HEK293 (cell line): ENCODE measurements at regions not wholly inside any gene's neighbourhood (a gene's known extent, or its start where the extent isn't known, plus 50 kb on each side); places are given as distances from the start of the nearest gene placed in this dataset.

Experiments
- OSR2 ChIP-seq: fragments of 450-650 bp; formaldehyde crosslinking; IDR thresholded peaks from 2 replicates; pipeline ENCODE4 v1.5.1; 2016; ENCODE audit warnings: missing biosample characterization, missing genetic modification characterization
- ZNF610 ChIP-seq: fragments of 450-650 bp; formaldehyde crosslinking; IDR thresholded peaks from 2 replicates; pipeline ENCODE4 v1.5.1; 2016; ENCODE audit warnings: missing biosample characterization, missing genetic modification characterization, borderline replicate concordance
- TF ChIP-seq, protein P1 (sequence below): fragments of 450-650 bp; formaldehyde crosslinking; IDR thresholded peaks from 2 replicates; pipeline ENCODE4 v1.5.1; 2016; ENCODE audit warnings: missing biosample characterization, missing genetic modification characterization

DNA sequence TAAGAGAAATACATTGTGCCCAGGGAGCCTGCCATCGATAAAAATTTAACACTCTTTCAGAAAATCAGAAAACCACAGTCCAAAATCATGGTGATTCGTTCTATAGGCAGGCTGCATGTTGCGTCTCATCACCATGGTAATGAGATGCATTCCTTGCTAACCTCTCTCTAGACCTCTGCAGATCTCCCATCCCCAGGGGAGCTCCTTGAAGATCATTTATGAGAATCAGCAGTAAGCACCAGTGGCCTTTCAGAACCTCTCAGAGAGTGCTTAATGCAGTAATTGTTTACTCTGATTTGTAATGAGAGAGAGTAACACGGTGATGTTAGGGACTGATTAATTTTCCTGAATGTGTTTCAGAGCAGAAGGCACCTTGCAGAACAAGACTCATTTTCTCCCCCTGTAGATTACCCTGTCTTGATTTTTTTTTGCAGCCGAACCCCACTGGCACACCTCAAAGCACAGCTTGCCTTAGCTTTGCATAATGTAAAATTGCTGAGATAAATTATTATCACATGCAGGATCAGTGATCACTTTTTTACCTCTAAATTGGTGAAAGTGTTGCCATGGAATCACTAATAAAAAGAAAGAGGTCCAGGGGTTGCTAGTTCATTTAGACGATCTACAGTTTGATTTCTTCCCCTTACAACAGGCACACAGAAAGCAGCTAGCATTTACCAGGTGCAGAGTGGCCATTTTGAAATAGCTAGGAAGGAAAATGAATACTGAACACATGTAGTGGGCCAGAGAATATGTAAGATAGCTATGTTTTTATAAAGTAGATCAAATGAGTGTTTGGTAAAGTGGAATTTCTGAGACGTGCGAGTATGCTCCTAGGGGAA is 98.9 kb upstream of the CHL1 start:
- TF ChIP-seq ZNF610 (tag by site-specific recombination) (no peak), OSR2 (tag by site-specific recombination) (peak; percentile 64; the same call in 1 of the 2 replicates)
- TF ChIP-seq, protein P1, sequence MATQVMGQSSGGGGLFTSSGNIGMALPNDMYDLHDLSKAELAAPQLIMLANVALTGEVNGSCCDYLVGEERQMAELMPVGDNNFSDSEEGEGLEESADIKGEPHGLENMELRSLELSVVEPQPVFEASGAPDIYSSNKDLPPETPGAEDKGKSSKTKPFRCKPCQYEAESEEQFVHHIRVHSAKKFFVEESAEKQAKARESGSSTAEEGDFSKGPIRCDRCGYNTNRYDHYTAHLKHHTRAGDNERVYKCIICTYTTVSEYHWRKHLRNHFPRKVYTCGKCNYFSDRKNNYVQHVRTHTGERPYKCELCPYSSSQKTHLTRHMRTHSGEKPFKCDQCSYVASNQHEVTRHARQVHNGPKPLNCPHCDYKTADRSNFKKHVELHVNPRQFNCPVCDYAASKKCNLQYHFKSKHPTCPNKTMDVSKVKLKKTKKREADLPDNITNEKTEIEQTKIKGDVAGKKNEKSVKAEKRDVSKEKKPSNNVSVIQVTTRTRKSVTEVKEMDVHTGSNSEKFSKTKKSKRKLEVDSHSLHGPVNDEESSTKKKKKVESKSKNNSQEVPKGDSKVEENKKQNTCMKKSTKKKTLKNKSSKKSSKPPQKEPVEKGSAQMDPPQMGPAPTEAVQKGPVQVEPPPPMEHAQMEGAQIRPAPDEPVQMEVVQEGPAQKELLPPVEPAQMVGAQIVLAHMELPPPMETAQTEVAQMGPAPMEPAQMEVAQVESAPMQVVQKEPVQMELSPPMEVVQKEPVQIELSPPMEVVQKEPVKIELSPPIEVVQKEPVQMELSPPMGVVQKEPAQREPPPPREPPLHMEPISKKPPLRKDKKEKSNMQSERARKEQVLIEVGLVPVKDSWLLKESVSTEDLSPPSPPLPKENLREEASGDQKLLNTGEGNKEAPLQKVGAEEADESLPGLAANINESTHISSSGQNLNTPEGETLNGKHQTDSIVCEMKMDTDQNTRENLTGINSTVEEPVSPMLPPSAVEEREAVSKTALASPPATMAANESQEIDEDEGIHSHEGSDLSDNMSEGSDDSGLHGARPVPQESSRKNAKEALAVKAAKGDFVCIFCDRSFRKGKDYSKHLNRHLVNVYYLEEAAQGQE (tag by site-specific recombination) = no peak
